Endothelial cell of umbilical vein (primary cell): ENCODE measurements at regions not wholly inside any gene's neighbourhood (a gene's known extent, or its start where the extent isn't known, plus 50 kb on each side); places are given as distances from the start of the nearest gene placed in this dataset.

ENCODE experiments used
- BruUV-seq: library from RNA; stranded (reverse); fragments of 400-500 nt; replicated peaks from 2 replicates; lab custom pipeline; 2021; lab: Mats Ljungman, UMichigan
- CTCF ChIA-PET: fragments of 300-600, 350-600 bp; sonication (Branson Sonifier 250); formaldehyde crosslinking; loops from one replicate; lab custom pipeline; 2021; ENCODE audit warnings: antibody characterized with exemption, inconsistent platforms; lab: Charles Lee
- POLR2A ChIA-PET: fragments of 300-600, 350-600 bp; sonication (Branson Sonifier 250); formaldehyde crosslinking; loops from one replicate; lab custom pipeline; 2021; ENCODE audit warnings: antibody characterized with exemption, inconsistent platforms; lab: Charles Lee
- DNase-seq: peaks from one replicate; pipeline ENCODE4 v3.0.0-alpha.2; 2011; ENCODE audit warnings: low read depth, low spot score
- FAIRE-seq: peaks from 2 replicates; lab custom pipeline; 2011; peaks lifted over from hg19 to GRCh38; lab: Jason Lieb, UNC
- H2AFZ ChIP-seq: 2 replicates; pipeline ENCODE4 v1.6.0; 2012; ENCODE audit warnings: low read depth, low read length, control low read depth, inconsistent platforms
- H3K27ac ChIP-seq: 2 replicates; pipeline ENCODE4 v1.5.1; 2011; ENCODE audit warnings: low read depth, mild to moderate bottlenecking, control low read depth, low read length, moderate library complexity; ENCODE audit not compliant: insufficient read depth
- H3K27me3 ChIP-seq, 2 experiments: 2 replicates each; pipeline versions ENCODE4 v1.6.0 to v1.6.1; 2011; ENCODE audit warnings: low read length in 2 of 2, mixed read lengths in 1 of 2; ENCODE audit not compliant: control insufficient read depth in 2 of 2, insufficient read depth in 2 of 2
- H3K36me3 ChIP-seq, 2 experiments: 2 replicates in 1 of 2; 3 replicates in 1 of 2; pipeline ENCODE4 v1.5.1; 2011; ENCODE audit warnings: low read length in 2 of 2, mild to moderate bottlenecking in 1 of 2, moderate library complexity in 1 of 2; ENCODE audit not compliant: control insufficient read depth in 2 of 2, insufficient read depth in 2 of 2; ENCODE audit errors: extremely low read depth in 1 of 2
- H3K4me1 ChIP-seq: 3 replicates; pipeline ENCODE4 v1.5.1; 2011; ENCODE audit warnings: mild to moderate bottlenecking, low read length; ENCODE audit not compliant: control insufficient read depth, insufficient read depth; ENCODE audit errors: extremely low read depth
- H3K4me2 ChIP-seq: 2 replicates; pipeline ENCODE4 v1.6.1; 2011; ENCODE audit warnings: low read length, control low read depth, mixed read lengths; ENCODE audit not compliant: insufficient read depth
- H3K4me3 ChIP-seq, 3 experiments: fragments of 200-600 bp in 1 of 3; sonication (generic), shearing (Covaris generic) in 1 of 3; replicated peaks in 1 of 3; 2 replicates each; pipeline ENCODE4 v1.5.1; 2011 to 2016; ENCODE audit warnings: control low read depth in 3 of 3, low read length in 3 of 3, mild to moderate bottlenecking in 2 of 3, inconsistent platforms in 1 of 3, low read depth in 1 of 3, moderate library complexity in 1 of 3; ENCODE audit not compliant: insufficient read depth in 1 of 3
- H3K79me2 ChIP-seq: 2 replicates; pipeline ENCODE4 v1.6.0; 2012; ENCODE audit warnings: low read length, inconsistent platforms; ENCODE audit not compliant: control insufficient read depth, insufficient read depth
- H3K9ac ChIP-seq: replicated peaks from 2 replicates; pipeline ENCODE3; 2011; ENCODE audit warnings: low read length, control low read depth; ENCODE audit not compliant: insufficient read depth; ENCODE audit errors: extremely low read depth
- H3K9me1 ChIP-seq: replicated peaks from 3 replicates; pipeline ENCODE4 v1.6.0; 2011; ENCODE audit warnings: mild to moderate bottlenecking, low read length; ENCODE audit not compliant: control insufficient read depth, insufficient read depth; ENCODE audit errors: extremely low read depth
- H3K9me3 ChIP-seq: replicated peaks from 2 replicates; pipeline ENCODE4 v1.5.1; 2012; ENCODE audit warnings: low read length, inconsistent platforms; ENCODE audit not compliant: control insufficient read depth, insufficient read depth
- H4K20me1 ChIP-seq: replicated peaks from 2 replicates; pipeline ENCODE3; 2011; ENCODE audit warnings: mild to moderate bottlenecking, low read length; ENCODE audit not compliant: control insufficient read depth, insufficient read depth; ENCODE audit errors: extremely low read depth
- CTCF ChIP-seq, 2 donors: IDR thresholded peaks; 1 replicate in 1 of 2; 2 replicates in 1 of 2; pipeline ENCODE4 v1.5.1; 2011; ENCODE audit warnings: low read length in 2 of 2, mild to moderate bottlenecking in 2 of 2, moderate library complexity in 2 of 2, control low read depth in 1 of 2, inconsistent platforms in 1 of 2, low read depth in 1 of 2; ENCODE audit not compliant: insufficient read depth in 1 of 2; ENCODE audit errors: extremely low read depth in 1 of 2
- EZH2 ChIP-seq: IDR thresholded peaks from 2 replicates; pipeline ENCODE4 v1.6.1; 2012; ENCODE audit warnings: borderline replicate concordance, low read depth, mild to moderate bottlenecking, moderate library complexity, low read length, inconsistent platforms; ENCODE audit not compliant: severe bottlenecking
- FOS ChIP-seq: IDR thresholded peaks from 2 replicates; pipeline ENCODE4 v1.6.1; 2011; ENCODE audit warnings: mild to moderate bottlenecking, low read length, moderate library complexity, borderline replicate concordance; ENCODE audit not compliant: insufficient read depth
- GATA2 ChIP-seq: IDR thresholded peaks from 2 replicates; pipeline ENCODE4 v1.7.0; 2011; ENCODE audit warnings: low read depth, mild to moderate bottlenecking, moderate library complexity, mixed read lengths, low read length; ENCODE audit not compliant: insufficient read length, insufficient read depth
- JUN ChIP-seq: IDR thresholded peaks from 2 replicates; pipeline ENCODE4 v1.6.1; 2011; ENCODE audit warnings: borderline replicate concordance, low read depth; ENCODE audit not compliant: insufficient read length, insufficient read depth
- MAX ChIP-seq: IDR thresholded peaks from 2 replicates; pipeline ENCODE4 v1.6.1; 2011; ENCODE audit not compliant: insufficient read depth, insufficient read length
- MYC ChIP-seq: IDR thresholded peaks from one replicate; pipeline ENCODE4 v1.6.1; 2011; ENCODE audit warnings: mild to moderate bottlenecking, low read depth, low read length
- POLR2A ChIP-seq: IDR thresholded peaks from 2 replicates; pipeline ENCODE4 v1.6.1; 2012; ENCODE audit warnings: low read depth, mild to moderate bottlenecking, control low read depth, low read length
- POLR2AphosphoS5 ChIP-seq: IDR thresholded peaks from 2 replicates; pipeline ENCODE4 v1.6.1; 2012; ENCODE audit warnings: low read depth, mild to moderate bottlenecking, control low read depth, low read length, moderate library complexity; ENCODE audit not compliant: insufficient read depth
- dilution Hi-C: fragments of 300-500 bp; cut with MboI; formaldehyde crosslinking; loops from one replicate; pipeline ENCODE4 v1.15.0; 2019; ENCODE audit warnings: low sequenced_read_pairs; ENCODE audit not compliant: extremely low pct_ligation_motif_present
- intact Hi-C: fragments of 100-400 bp; cut with micrococcal nuclease; formaldehyde crosslinking; loops from one replicate; pipeline ENCODE4 v1.10.0; 2022

- intact Hi-C loops (no loop called here), dilution Hi-C loops (no loop called here)
- no peaks in the 10 kb centered on the region for H3K79me2 ChIP-seq
- DNase-seq, result no peak
- CTCF ChIA-PET, result interaction anchor here (2.2 kb wide), 1 partner anchor 11 kb away, joined by 5 read pairs; no protein-coding TSS in a partner anchor
- no peaks in the 10 kb centered on the region for H4K20me1 ChIP-seq
- no peak overlapping the region for H3K27ac ChIP-seq
- TF ChIP-seq EZH2 (no peak), GATA2 (no peak), POLR2A (no peak), CTCF (IDR thresholded peaks at IDR 0.05; ENCODE audit: extremely low read depth in 1 of 2, insufficient read depth in 1 of 2, low read depth in 1 of 2, low read length in 2 of 2) (no peak), MYC (no peak), JUN (no peak), MAX (no peak), POLR2AphosphoS5 (no peak), FOS (no peak)
- H3K27me3 ChIP-seq, result peaks cover 0 to 3% of the 10 kb centered on the region in 2 experiments
- H3K36me3 ChIP-seq, result no peaks in the 10 kb centered on the region
- no peak overlapping the region for H3K9ac ChIP-seq
- H3K9me1 ChIP-seq, result no peaks in the 10 kb centered on the region
- no peak for FAIRE-seq
- POLR2A ChIA-PET, result no interaction called here
- no peaks in the 10 kb centered on the region for H3K4me1 ChIP-seq
- BruUV-seq, result no TSS peak
- H2AFZ ChIP-seq, result no peak overlapping the region
- H3K4me2 ChIP-seq, result no peak overlapping the region
- no peaks in the 10 kb centered on the region for H3K9me3 ChIP-seq
- no peak overlapping the region for H3K4me3 ChIP-seq
Measured at GRCh38 chr10:91135113-91135512, 85.3 kb upstream of the PCGF5 start.
